Heart left ventricle (tissue), 13 donors: ENCODE measurements at regions not wholly inside any gene's neighbourhood (a gene's known extent, or its start where the extent isn't known, plus 50 kb on each side); places are given as distances from the start of the nearest gene placed in this dataset.

Experiments
- POLR2A ChIP-seq, 2 donors: fragments of 450-650 bp; IDR thresholded peaks; one replicate each; pipeline ENCODE4 v1.6.1; 2017; ENCODE audit warnings: antibody characterized with exemption in 2 of 2, mild to moderate bottlenecking in 2 of 2, moderate library complexity in 2 of 2
- TF ChIP-seq, protein P1 (sequence below), 12 donors: fragments of 200-600 bp; sonication (generic) in 4 of 12; IDR thresholded peaks; one replicate each; pipeline versions ENCODE4 v1.5.0 to v1.8.0; 2018 to 2022; ENCODE audit warnings: antibody characterized with exemption in 12 of 12, mild to moderate bottlenecking in 5 of 12
- donor health status: ischemic (EF 13 %, LVEDD 7.1; RV severe dilation, severe dysfunction).
- donor health status: DM: no; HTN: yes; CAD: no.
- donor health status: DM: no; HTN: no; CAD: no.
- donor health status: ischemic (EF 25% LVEDD 6.9; RV normal size, moderate dysfunction).
- donor health status: ischemic (EF 25% LVEDD 5.7; RV mildly dilated, moderate dysfunction).
- donor health status: ischemic (EF 35%, LVEDD 5.7; RV mildly dilated, moderate dysfunction).
- donor health status: nonischemic (EF 11% LVEDD 7.7; RV severe dilation, severe dysfunction).
- donor health status: DM: yes; HTN: yes; CAD: no.
- donor health status: PGD.
- donor health status: ischemic (EF 29% LVEDD 5.4; RV normal size, mild dysfunction).
- donor health status: nonischemic (EF 23%, LVEDD 6.1; RV moderate dilation, normal function).

DNA sequence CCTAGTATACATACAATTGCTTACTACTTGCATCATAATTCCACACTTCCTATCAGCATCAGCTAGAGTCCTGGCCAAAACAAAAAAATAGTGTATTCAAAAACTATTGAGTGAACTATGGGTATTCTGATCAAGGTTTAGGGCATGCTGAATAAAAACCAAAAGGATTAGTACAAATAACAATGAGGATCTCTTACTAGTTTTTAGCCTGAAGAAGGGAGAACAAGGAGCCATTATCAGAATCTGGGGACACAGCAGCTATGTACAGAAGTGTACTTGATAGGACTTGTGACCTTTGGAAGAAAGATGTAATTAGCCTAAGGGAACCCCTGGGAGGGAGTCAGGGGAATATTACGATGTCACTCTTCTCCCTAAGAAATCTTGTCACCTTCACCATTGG is 832.2 kb downstream of the SQOR start:
- TF ChIP-seq, protein P1, sequence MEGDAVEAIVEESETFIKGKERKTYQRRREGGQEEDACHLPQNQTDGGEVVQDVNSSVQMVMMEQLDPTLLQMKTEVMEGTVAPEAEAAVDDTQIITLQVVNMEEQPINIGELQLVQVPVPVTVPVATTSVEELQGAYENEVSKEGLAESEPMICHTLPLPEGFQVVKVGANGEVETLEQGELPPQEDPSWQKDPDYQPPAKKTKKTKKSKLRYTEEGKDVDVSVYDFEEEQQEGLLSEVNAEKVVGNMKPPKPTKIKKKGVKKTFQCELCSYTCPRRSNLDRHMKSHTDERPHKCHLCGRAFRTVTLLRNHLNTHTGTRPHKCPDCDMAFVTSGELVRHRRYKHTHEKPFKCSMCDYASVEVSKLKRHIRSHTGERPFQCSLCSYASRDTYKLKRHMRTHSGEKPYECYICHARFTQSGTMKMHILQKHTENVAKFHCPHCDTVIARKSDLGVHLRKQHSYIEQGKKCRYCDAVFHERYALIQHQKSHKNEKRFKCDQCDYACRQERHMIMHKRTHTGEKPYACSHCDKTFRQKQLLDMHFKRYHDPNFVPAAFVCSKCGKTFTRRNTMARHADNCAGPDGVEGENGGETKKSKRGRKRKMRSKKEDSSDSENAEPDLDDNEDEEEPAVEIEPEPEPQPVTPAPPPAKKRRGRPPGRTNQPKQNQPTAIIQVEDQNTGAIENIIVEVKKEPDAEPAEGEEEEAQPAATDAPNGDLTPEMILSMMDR (IDR thresholded peaks at IDR 0.05), result no peak
- no peak for TF ChIP-seq POLR2A (IDR thresholded peaks at IDR 0.05)
